Endodermal cell (in vitro differentiated cells): ENCODE measurements at regions not wholly inside any gene's neighbourhood (a gene's known extent, or its start where the extent isn't known, plus 50 kb on each side); places are given as distances from the start of the nearest gene placed in this dataset.

ENCODE experiments used
- DNase-seq: peaks from one replicate; pipeline ENCODE4 v3.0.0-alpha.2; 2017
- H3K27ac ChIP-seq: 2 replicates; pipeline ENCODE4 v1.5.1; 2013; ENCODE audit warnings: mild to moderate bottlenecking, low read depth, low read length, moderate library complexity
- H3K27me3 ChIP-seq: 2 replicates; pipeline ENCODE4 v1.6.1; 2013; ENCODE audit warnings: mild to moderate bottlenecking, low read length, moderate library complexity; ENCODE audit not compliant: insufficient read depth, control insufficient read depth, poor library complexity, severe bottlenecking
- H3K36me3 ChIP-seq: 2 replicates; pipeline ENCODE4 v1.7.0; 2013; ENCODE audit warnings: mild to moderate bottlenecking, low read length, moderate library complexity; ENCODE audit not compliant: control insufficient read depth, insufficient read depth
- H3K4me1 ChIP-seq: one replicate; pipeline ENCODE4 v1.7.0; 2013; ENCODE audit warnings: low read length; ENCODE audit not compliant: control insufficient read depth, insufficient read depth
- H3K4me3 ChIP-seq: 2 replicates; pipeline ENCODE4 v1.5.1; 2013; ENCODE audit warnings: mild to moderate bottlenecking, low read length, moderate library complexity
- H3K9ac ChIP-seq: 2 replicates; pipeline ENCODE4 v1.6.1; 2013; ENCODE audit warnings: mild to moderate bottlenecking, low read length, moderate library complexity; ENCODE audit not compliant: poor library complexity, severe bottlenecking; ENCODE audit errors: extremely low read depth
- H3K9me3 ChIP-seq: 2 replicates; pipeline ENCODE4 v1.6.1; 2013; ENCODE audit warnings: mild to moderate bottlenecking, low read length, moderate library complexity; ENCODE audit not compliant: control insufficient read depth
- H3K27ac Mint-ChIP-seq: 2 replicates; pipeline ENCODE4 v1.8.0; 2020; ENCODE audit warnings: mixed read lengths
- H3K27me3 Mint-ChIP-seq: 2 replicates; pipeline ENCODE4 v1.8.0; 2021; ENCODE audit warnings: mild to moderate bottlenecking, mixed read lengths; ENCODE audit not compliant: insufficient read depth
- H3K36me3 Mint-ChIP-seq: 2 replicates; pipeline ENCODE4 v1.8.0; 2020; ENCODE audit warnings: low read depth, mixed read lengths
- H3K4me1 Mint-ChIP-seq: 2 replicates; pipeline ENCODE4 v1.8.0; 2020; ENCODE audit warnings: mixed read lengths
- H3K4me3 Mint-ChIP-seq: 2 replicates; pipeline ENCODE4 v1.8.0; 2020; ENCODE audit warnings: mild to moderate bottlenecking, moderate library complexity, mixed read lengths
- H3K9me3 Mint-ChIP-seq: 2 replicates; pipeline ENCODE4 v1.8.0; 2020; ENCODE audit warnings: mild to moderate bottlenecking, mixed read lengths
- WGBS, 2 experiments: methylation state at CpG; one replicate each; pipeline versions ENCODE4 v1.1.5 to v1.1.7; 2013; ENCODE audit warnings: missing lambda C conversion rate in 2 of 2, mixed read lengths in 1 of 2; ENCODE audit not compliant: insufficient coverage in 1 of 2, insufficient read length in 1 of 2; 5-methylcytosine and 5-hydroxymethylcytosine counted together
- TF ChIP-seq, protein P1 (sequence below): fragments of 200-600 bp; sonication (generic); conservative IDR thresholded peaks from 2 replicates; pipeline ENCODE4 v1.5.0; 2021; ENCODE audit warnings: antibody characterized with exemption, mild to moderate bottlenecking

- Mint-ChIP-seq H3K27me3 (peaks cover 8% of the 10 kb centered on the region), H3K27ac (no peak overlapping the region), H3K36me3 (no peaks in the 10 kb centered on the region), H3K9me3 (peaks cover 14% of the 10 kb centered on the region), H3K4me1 (no peaks in the 10 kb centered on the region), H3K4me3 (no peak overlapping the region)
- Histone ChIP-seq H3K27ac (no peak overlapping the region), H3K27me3 (no peaks in the 10 kb centered on the region), H3K4me3 (no peak overlapping the region), H3K36me3 (no peaks in the 10 kb centered on the region), H3K9me3 (no peaks in the 10 kb centered on the region), H3K4me1 (no peaks in the 10 kb centered on the region), H3K9ac (no peak overlapping the region)
- WGBS, 2 experiments, result 93 to 100% methylated on average over 4 to 7 of the region's 7 CpGs
- TF ChIP-seq, protein P1, sequence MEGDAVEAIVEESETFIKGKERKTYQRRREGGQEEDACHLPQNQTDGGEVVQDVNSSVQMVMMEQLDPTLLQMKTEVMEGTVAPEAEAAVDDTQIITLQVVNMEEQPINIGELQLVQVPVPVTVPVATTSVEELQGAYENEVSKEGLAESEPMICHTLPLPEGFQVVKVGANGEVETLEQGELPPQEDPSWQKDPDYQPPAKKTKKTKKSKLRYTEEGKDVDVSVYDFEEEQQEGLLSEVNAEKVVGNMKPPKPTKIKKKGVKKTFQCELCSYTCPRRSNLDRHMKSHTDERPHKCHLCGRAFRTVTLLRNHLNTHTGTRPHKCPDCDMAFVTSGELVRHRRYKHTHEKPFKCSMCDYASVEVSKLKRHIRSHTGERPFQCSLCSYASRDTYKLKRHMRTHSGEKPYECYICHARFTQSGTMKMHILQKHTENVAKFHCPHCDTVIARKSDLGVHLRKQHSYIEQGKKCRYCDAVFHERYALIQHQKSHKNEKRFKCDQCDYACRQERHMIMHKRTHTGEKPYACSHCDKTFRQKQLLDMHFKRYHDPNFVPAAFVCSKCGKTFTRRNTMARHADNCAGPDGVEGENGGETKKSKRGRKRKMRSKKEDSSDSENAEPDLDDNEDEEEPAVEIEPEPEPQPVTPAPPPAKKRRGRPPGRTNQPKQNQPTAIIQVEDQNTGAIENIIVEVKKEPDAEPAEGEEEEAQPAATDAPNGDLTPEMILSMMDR, result no peak
- no peak for DNase-seq
Observed at GRCh38 chr14:101026341-101026740, 122.8 kb upstream of the RTL1 start.

DNA sequence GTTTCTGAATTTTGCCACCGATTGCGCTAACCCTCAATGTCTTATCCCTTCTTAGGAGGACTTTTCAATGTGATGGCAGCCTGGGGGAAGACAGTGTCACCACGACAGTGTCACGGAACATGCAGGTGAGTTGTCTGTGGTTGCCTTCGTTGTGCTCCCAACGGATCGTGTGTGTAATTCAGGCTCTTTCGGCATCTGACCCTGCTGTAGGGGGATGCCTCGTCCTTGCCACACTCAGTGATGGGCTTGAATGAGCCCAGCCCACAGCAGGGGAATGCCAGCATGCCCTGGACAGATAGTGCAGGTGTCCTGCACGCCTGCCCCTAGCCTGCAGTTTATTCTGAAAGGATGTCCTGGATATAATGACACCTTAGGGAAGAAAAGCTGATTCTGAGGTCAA, 123.8 kb upstream of the RTL1 start:
- Mint-ChIP-seq H3K4me3 (no peak overlapping the region), H3K27ac (no peak overlapping the region), H3K9me3 (peaks cover 14% of the 10 kb centered on the region), H3K4me1 (no peaks in the 10 kb centered on the region), H3K36me3 (no peaks in the 10 kb centered on the region), H3K27me3 (peaks cover 6% of the 10 kb centered on the region)
- no peak overlapping the region for H3K4me3 ChIP-seq
- WGBS, 2 experiments, result 94 to 95% methylated on average over 10 of the region's 10 CpGs
- TF ChIP-seq, protein P1, result no peak
- DNase-seq, result no peak
- no peaks in the 10 kb centered on the region for H3K9me3 ChIP-seq
- H3K27me3 ChIP-seq, result no peaks in the 10 kb centered on the region
- H3K27ac ChIP-seq, result no peak overlapping the region
- H3K9ac ChIP-seq, result no peak overlapping the region
- H3K4me1 ChIP-seq, result no peaks in the 10 kb centered on the region
- H3K36me3 ChIP-seq, result no peaks in the 10 kb centered on the region

- Histone ChIP-seq H3K4me1 (no peaks in the 10 kb centered on the region), H3K9ac (no peak overlapping the region), H3K27ac (no peak overlapping the region), H3K27me3 (no peaks in the 10 kb centered on the region), H3K36me3 (no peaks in the 10 kb centered on the region), H3K9me3 (no peaks in the 10 kb centered on the region), H3K4me3 (no peak overlapping the region)
- Mint-ChIP-seq H3K4me3 (no peak overlapping the region), H3K9me3 (peaks cover 13% of the 10 kb centered on the region), H3K27me3 (peaks cover 6% of the 10 kb centered on the region), H3K36me3 (no peaks in the 10 kb centered on the region), H3K4me1 (no peaks in the 10 kb centered on the region), H3K27ac (no peak overlapping the region)
- 94 to 100% methylated on average over 2 to 5 of the region's 5 CpGs for WGBS, 2 experiments
- TF ChIP-seq, protein P1, result no peak
- DNase-seq, result no peak
Observed at GRCh38 chr14:101027966-101028365, 124.4 kb upstream of the RTL1 start.
